ENCODE measurements at regions not wholly inside any gene's neighbourhood (a gene's known extent, or its start where the extent isn't known, plus 50 kb on each side); places are given as distances from the start of the nearest gene placed in this dataset.

- H3K4me3 ChIP-seq (replicated peaks in 1 of 2; ENCODE audit: low read depth in 1 of 2, low read length in 2 of 2) = no peak overlapping the region
- H2AFZ ChIP-seq (ENCODE audit: low read depth, low read length, poor library complexity, severe bottlenecking) = no peak overlapping the region
- no peaks in the 10 kb centered on the region for H3K27me3 ChIP-seq (ENCODE audit: insufficient read depth, low read length)
- no peaks in the 10 kb centered on the region for H3K9me2 ChIP-seq (ENCODE audit: insufficient read depth)
- no peaks in the 10 kb centered on the region for H3K36me3 ChIP-seq (ENCODE audit: control insufficient read depth in 1 of 2, insufficient read depth in 2 of 2, low read length in 2 of 2)
- no peaks in the 10 kb centered on the region for H3K4me1 ChIP-seq (ENCODE audit: control insufficient read depth in 1 of 2, insufficient read depth in 2 of 2, low read length in 2 of 2)
- ChIA-PET CTCF (no interaction called here), POLR2A (no interaction called here), RAD21 (ENCODE audit: low non-redundant PET in 1 of 2, low total read pairs in 2 of 2, uncharacterized antibody in 2 of 2, unreplicated experiment in 2 of 2) (no interaction called here)
- TF ChIP-seq FOSL1 (IDR thresholded peaks at IDR 0.05; ENCODE audit: low read depth) = no peak
- TF ChIP-seq JUND (IDR thresholded peaks at IDR 0.05) = no peak
- TF ChIP-seq SP1 (IDR thresholded peaks at IDR 0.05; ENCODE audit: low read depth) = no peak
- no peak for TF ChIP-seq POLR2AphosphoS5 (IDR thresholded peaks at IDR 0.05; ENCODE audit: low read depth, low read length)
- no peak for TF ChIP-seq ATF3 (IDR thresholded peaks at IDR 0.05)
- no peak for TF ChIP-seq EZH2 (IDR thresholded peaks at IDR 0.05)
- TF ChIP-seq RAD21 (IDR thresholded peaks at IDR 0.05; ENCODE audit: low read depth) = no peak
- TF ChIP-seq TCF7L2 (IDR thresholded peaks at IDR 0.05; ENCODE audit: borderline replicate concordance, extremely low read depth, insufficient read depth, insufficient read length) = no peak
- TF ChIP-seq SRF (IDR thresholded peaks at IDR 0.05; ENCODE audit: low read depth) = no peak
- TF ChIP-seq POLR2A (IDR thresholded peaks at IDR 0.05; ENCODE audit: borderline replicate concordance, extremely low read depth, insufficient read depth, insufficient read length) = no peak
- TF ChIP-seq EZH2phosphoT487 (IDR thresholded peaks at IDR 0.05; ENCODE audit: borderline replicate concordance) = no peak
- TF ChIP-seq ZFX (IDR thresholded peaks at IDR 0.05) = no peak
- BruUV-seq (replicated peaks) = no TSS peak
- DNase-seq (ENCODE audit: low read depth, low spot score) (no peak), ATAC-seq (no peak)
- H3K9me3 ChIP-seq (ENCODE audit: control insufficient read depth in 1 of 2, insufficient read depth in 1 of 2, low read depth in 1 of 2, low read length in 2 of 2) = peaks cover 0 to 26% of the 10 kb centered on the region in 2 experiments; a peak in 2 of 4 replicates
- intact Hi-C loops (cut with micrococcal nuclease) = no loop called here
- no peak overlapping the region for H3K9ac ChIP-seq (ENCODE audit: low read length)
- H3K4me2 ChIP-seq (ENCODE audit: low read length) = no peak overlapping the region
- no peaks in the 10 kb centered on the region for H3K79me2 ChIP-seq (ENCODE audit: insufficient read depth, low read length)
- no peaks in the 10 kb centered on the region for H4K20me1 ChIP-seq (ENCODE audit: insufficient read depth)
- H3K27ac ChIP-seq (ENCODE audit: low read depth, low read length) = no peak overlapping the region
Observed at GRCh38 chr16:7167626-7168025, 165.0 kb upstream of the RBFOX1 start.

- intact Hi-C loops (cut with micrococcal nuclease) = no loop called here
- no peaks in the 10 kb centered on the region for H3K9me2 ChIP-seq (ENCODE audit: insufficient read depth)
- no peak overlapping the region for H3K4me3 ChIP-seq (replicated peaks in 1 of 2; ENCODE audit: low read depth in 1 of 2, low read length in 2 of 2)
- H3K36me3 ChIP-seq (ENCODE audit: control insufficient read depth in 1 of 2, insufficient read depth in 2 of 2, low read length in 2 of 2) = no peaks in the 10 kb centered on the region
- H3K27ac ChIP-seq (ENCODE audit: low read depth, low read length) = no peak overlapping the region
- H3K4me2 ChIP-seq (ENCODE audit: low read length) = no peak overlapping the region
- H3K27me3 ChIP-seq (ENCODE audit: insufficient read depth, low read length) = no peaks in the 10 kb centered on the region
- H3K4me1 ChIP-seq (ENCODE audit: control insufficient read depth in 1 of 2, insufficient read depth in 2 of 2, low read length in 2 of 2) = no peaks in the 10 kb centered on the region
- no peak overlapping the region for H3K9ac ChIP-seq (ENCODE audit: low read length)
- H3K9me3 ChIP-seq (ENCODE audit: control insufficient read depth in 1 of 2, insufficient read depth in 1 of 2, low read depth in 1 of 2, low read length in 2 of 2) = peaks cover 6 to 29% of the 10 kb centered on the region in 2 experiments; a peak in 2 of 4 replicates
- no peaks in the 10 kb centered on the region for H4K20me1 ChIP-seq (ENCODE audit: insufficient read depth)
- ChIA-PET RAD21 (ENCODE audit: low non-redundant PET in 1 of 2, low total read pairs in 2 of 2, uncharacterized antibody in 2 of 2, unreplicated experiment in 2 of 2) (no interaction called here), CTCF (no interaction called here), POLR2A (no interaction called here)
- ATAC-seq (no peak), DNase-seq (ENCODE audit: low read depth, low spot score) (no peak)
- no peaks in the 10 kb centered on the region for H3K79me2 ChIP-seq (ENCODE audit: insufficient read depth, low read length)
- BruUV-seq (replicated peaks) = no TSS peak
- H2AFZ ChIP-seq (ENCODE audit: low read depth, low read length, poor library complexity, severe bottlenecking) = no peak overlapping the region
- TF ChIP-seq SP1 (IDR thresholded peaks at IDR 0.05; ENCODE audit: low read depth) (no peak), CEBPB (IDR thresholded peaks at IDR 0.05; ENCODE audit: low read depth) (no peak), POLR2A (IDR thresholded peaks at IDR 0.05; ENCODE audit: borderline replicate concordance, extremely low read depth, insufficient read depth, insufficient read length) (no peak), MAX (IDR thresholded peaks at IDR 0.05) (no peak), YY1 (IDR thresholded peaks at IDR 0.05; ENCODE audit: extremely low read depth, insufficient replicate concordance, low read depth, low read length) (no peak), ZNF274 (IDR thresholded peaks at IDR 0.05; ENCODE audit: low read depth, low read length) (no peak), ZFX (IDR thresholded peaks at IDR 0.05) (no peak), ATF3 (IDR thresholded peaks at IDR 0.05) (no peak), EZH2 (IDR thresholded peaks at IDR 0.05) (no peak), TCF7L2 (IDR thresholded peaks at IDR 0.05; ENCODE audit: borderline replicate concordance, extremely low read depth, insufficient read depth, insufficient read length) (no peak), FOSL1 (IDR thresholded peaks at IDR 0.05; ENCODE audit: low read depth) (no peak), REST (IDR thresholded peaks at IDR 0.05; ENCODE audit: low read depth) (no peak), EZH2phosphoT487 (IDR thresholded peaks at IDR 0.05; ENCODE audit: borderline replicate concordance) (no peak), EGR1 (IDR thresholded peaks at IDR 0.05; ENCODE audit: low read depth) (no peak), RAD21 (IDR thresholded peaks at IDR 0.05; ENCODE audit: low read depth) (no peak), POLR2AphosphoS5 (IDR thresholded peaks at IDR 0.05; ENCODE audit: low read depth, low read length) (no peak)
Observed at GRCh38 chr16:7161891-7162290, 170.8 kb upstream of the RBFOX1 start.
